ENCODE measurements at regions not wholly inside any gene's neighbourhood (a gene's known extent, or its start where the extent isn't known, plus 50 kb on each side); places are given as distances from the start of the nearest gene placed in this dataset.

GRCh38 chr5:158061451-158061850 lies 202.5 kb upstream of the CLINT1 start:
- DNase-seq (ENCODE audit: low read depth in 6 of 9, low spot score in 9 of 9) = no peak
- H3K4me3 ChIP-seq (ENCODE audit: low read length in 2 of 2) = no peak overlapping the region
- no peaks in the 10 kb centered on the region for H3K36me3 ChIP-seq (ENCODE audit: control insufficient read depth in 2 of 2, insufficient read depth in 2 of 2, low read length in 1 of 2)
- H3K27ac ChIP-seq (ENCODE audit: low read depth in 1 of 2, low read length in 1 of 2) = no peak overlapping the region
- no peaks in the 10 kb centered on the region for H3K9me3 ChIP-seq (ENCODE audit: control insufficient read depth in 2 of 2, insufficient read depth in 1 of 2, low read length in 1 of 2)
- H3K4me1 ChIP-seq (ENCODE audit: control insufficient read depth in 2 of 2, insufficient read depth in 2 of 2, low read length in 2 of 2) = peaks cover 0 to 4% of the 10 kb centered on the region in 2 donors
- WGBS = 94% methylated on average over 4 of the region's 4 CpGs
- no peaks in the 10 kb centered on the region for H3K27me3 ChIP-seq (ENCODE audit: control insufficient read depth in 2 of 2, insufficient read depth in 1 of 2, low read length in 1 of 2)

DNA sequence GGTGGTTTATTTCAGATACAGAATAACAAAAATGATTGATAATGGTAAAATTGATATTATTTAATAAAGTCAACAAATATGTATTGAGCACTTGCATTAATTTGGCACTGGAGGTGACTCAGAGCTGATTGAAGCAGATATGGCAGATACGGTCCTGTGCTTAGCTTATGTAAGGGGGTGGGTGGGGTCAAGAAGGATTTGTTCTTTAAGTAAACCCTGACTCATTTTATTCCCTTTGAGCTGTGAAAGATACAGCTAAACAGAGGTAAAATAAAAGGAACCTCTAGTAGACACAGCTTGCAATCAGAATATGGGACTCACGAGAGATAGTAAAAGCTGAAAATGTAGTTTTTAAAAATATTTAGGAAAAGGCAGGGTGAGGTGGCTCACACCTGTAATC lies 201.3 kb upstream of the CLINT1 start:
- no peaks in the 10 kb centered on the region for H3K27me3 ChIP-seq (ENCODE audit: control insufficient read depth in 2 of 2, insufficient read depth in 1 of 2, low read length in 1 of 2)
- DNase-seq (ENCODE audit: low read depth in 6 of 9, low spot score in 9 of 9) = no peak
- no peaks in the 10 kb centered on the region for H3K36me3 ChIP-seq (ENCODE audit: control insufficient read depth in 2 of 2, insufficient read depth in 2 of 2, low read length in 1 of 2)
- no peak overlapping the region for H3K27ac ChIP-seq (ENCODE audit: low read depth in 1 of 2, low read length in 1 of 2)
- WGBS = 96% methylated on average over 2 of the region's 2 CpGs
- peaks cover 0 to 6% of the 10 kb centered on the region in 2 donors for H3K4me1 ChIP-seq (ENCODE audit: control insufficient read depth in 2 of 2, insufficient read depth in 2 of 2, low read length in 2 of 2)
- H3K9me3 ChIP-seq (ENCODE audit: control insufficient read depth in 2 of 2, insufficient read depth in 1 of 2, low read length in 1 of 2) = no peaks in the 10 kb centered on the region
- no peak overlapping the region for H3K4me3 ChIP-seq (ENCODE audit: low read length in 2 of 2)

DNA sequence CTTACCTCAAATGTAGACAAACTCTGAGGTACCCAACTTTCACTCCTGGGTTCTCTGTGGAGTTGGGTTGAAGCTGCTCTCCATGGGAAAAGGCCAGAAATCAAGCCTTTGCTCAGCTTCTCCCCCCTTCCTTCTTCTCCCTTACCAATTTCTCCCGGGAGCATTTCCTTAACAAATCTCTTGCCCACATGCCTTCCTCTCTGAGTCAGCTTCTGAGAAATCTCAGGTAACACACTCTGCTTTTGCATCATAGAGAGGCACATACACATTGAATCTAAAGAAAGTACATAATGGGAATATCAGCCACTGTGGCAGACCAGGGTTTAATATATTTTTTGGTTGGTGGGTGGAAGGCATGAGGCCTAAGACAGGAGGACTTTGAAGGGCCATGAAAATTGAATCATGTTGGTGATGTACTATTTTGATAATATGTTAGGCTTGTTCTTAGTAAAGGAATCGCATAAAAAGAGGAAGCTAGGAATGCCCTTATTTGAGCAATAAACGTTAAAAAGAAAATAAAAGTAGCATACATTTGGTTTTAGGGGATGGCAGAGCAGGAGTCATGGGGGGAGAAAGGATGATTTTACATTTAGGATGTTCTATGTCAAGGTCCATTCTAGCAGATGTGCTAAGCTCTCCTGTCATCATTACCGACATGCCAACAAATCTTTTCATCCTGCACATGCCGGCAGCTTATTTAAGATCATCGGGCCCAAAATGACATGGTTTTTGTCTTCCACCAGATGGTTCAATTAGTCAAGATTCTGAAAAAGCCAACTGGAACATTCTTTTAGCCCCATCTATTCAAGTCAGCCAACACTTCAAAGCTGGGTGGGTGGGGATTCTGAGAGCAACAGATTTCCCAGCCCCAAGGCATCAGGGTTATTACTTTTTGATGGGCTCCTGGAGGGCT lies 199.5 kb upstream of the CLINT1 start:
- no peak for DNase-seq (ENCODE audit: low read depth in 6 of 9, low spot score in 9 of 9)
- 73% methylated on average over 6 of the region's 6 CpGs for WGBS
- H3K36me3 ChIP-seq (ENCODE audit: control insufficient read depth in 2 of 2, insufficient read depth in 2 of 2, low read length in 1 of 2) = no peaks in the 10 kb centered on the region

DNA sequence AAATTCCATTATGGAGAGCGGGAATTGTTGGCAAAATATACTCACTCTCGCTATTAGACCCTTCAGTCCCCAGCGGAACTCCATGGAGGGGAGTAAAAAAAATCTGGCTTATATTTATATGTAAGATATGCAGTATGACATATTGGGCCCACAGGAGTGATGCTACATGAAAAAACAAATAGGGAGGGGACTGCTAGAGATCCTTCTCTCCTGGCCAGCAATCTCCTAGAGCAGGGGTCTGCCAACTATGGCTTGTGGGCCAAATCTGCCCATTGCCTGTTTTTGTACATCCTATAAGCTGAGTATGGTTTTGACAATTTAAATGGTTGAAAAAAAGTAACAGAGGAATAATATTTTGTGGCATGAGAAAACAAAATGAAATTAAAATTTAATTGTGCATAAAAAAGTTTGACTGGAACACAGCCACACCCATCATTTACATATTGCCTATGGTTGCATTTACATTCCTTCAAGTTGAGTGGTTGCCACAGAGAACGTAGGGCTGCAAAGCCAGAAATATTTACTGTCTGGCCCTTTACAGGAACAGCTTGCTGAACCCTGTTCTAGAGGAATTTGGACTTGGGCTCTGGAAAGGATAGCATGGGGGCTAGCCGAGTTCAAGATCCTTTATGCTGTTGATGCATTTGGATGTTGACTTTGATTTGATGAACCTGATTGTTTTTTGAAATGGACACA lies 197.3 kb upstream of the CLINT1 start:
- Histone ChIP-seq H3K4me3 (ENCODE audit: low read length in 2 of 2) (no peak overlapping the region), H3K36me3 (ENCODE audit: control insufficient read depth in 2 of 2, insufficient read depth in 2 of 2, low read length in 1 of 2) (no peaks in the 10 kb centered on the region), H3K4me1 (ENCODE audit: control insufficient read depth in 2 of 2, insufficient read depth in 2 of 2, low read length in 2 of 2) (peaks cover 0 to 4% of the 10 kb centered on the region in 2 donors), H3K27me3 (ENCODE audit: control insufficient read depth in 2 of 2, insufficient read depth in 1 of 2, low read length in 1 of 2) (no peaks in the 10 kb centered on the region), H3K27ac (ENCODE audit: low read depth in 1 of 2, low read length in 1 of 2) (no peak overlapping the region), H3K9me3 (ENCODE audit: control insufficient read depth in 2 of 2, insufficient read depth in 1 of 2, low read length in 1 of 2) (no peaks in the 10 kb centered on the region)
- no peak for DNase-seq (ENCODE audit: low read depth in 6 of 9, low spot score in 9 of 9)
- 98% methylated on average over 5 of the region's 5 CpGs for WGBS

More for the DNA sequence above, 199.5 kb upstream of the CLINT1 start:
- H3K27ac ChIP-seq (ENCODE audit: low read depth in 1 of 2, low read length in 1 of 2) = no peak overlapping the region
- no peak overlapping the region for H3K4me3 ChIP-seq (ENCODE audit: low read length in 2 of 2)
- H3K9me3 ChIP-seq (ENCODE audit: control insufficient read depth in 2 of 2, insufficient read depth in 1 of 2, low read length in 1 of 2) = no peaks in the 10 kb centered on the region
- no peaks in the 10 kb centered on the region for H3K27me3 ChIP-seq (ENCODE audit: control insufficient read depth in 2 of 2, insufficient read depth in 1 of 2, low read length in 1 of 2)
- peaks cover 0 to 4% of the 10 kb centered on the region in 2 donors for H3K4me1 ChIP-seq (ENCODE audit: control insufficient read depth in 2 of 2, insufficient read depth in 2 of 2, low read length in 2 of 2)

- H3K9me3 ChIP-seq (ENCODE audit: control insufficient read depth in 2 of 2, insufficient read depth in 1 of 2, low read length in 1 of 2) = no peaks in the 10 kb centered on the region
- no peaks in the 10 kb centered on the region for H3K36me3 ChIP-seq (ENCODE audit: control insufficient read depth in 2 of 2, insufficient read depth in 2 of 2, low read length in 1 of 2)
- peaks cover 0 to 4% of the 10 kb centered on the region in 2 donors for H3K4me1 ChIP-seq (ENCODE audit: control insufficient read depth in 2 of 2, insufficient read depth in 2 of 2, low read length in 2 of 2)
- DNase-seq (ENCODE audit: low read depth in 6 of 9, low spot score in 9 of 9) = no peak
- WGBS = 25% methylated on average over 4 of the region's 4 CpGs
- no peaks in the 10 kb centered on the region for H3K27me3 ChIP-seq (ENCODE audit: control insufficient read depth in 2 of 2, insufficient read depth in 1 of 2, low read length in 1 of 2)
- no peak overlapping the region for H3K4me3 ChIP-seq (ENCODE audit: low read length in 2 of 2)
- H3K27ac ChIP-seq (ENCODE audit: low read depth in 1 of 2, low read length in 1 of 2) = no peak overlapping the region
Measured at GRCh38 chr5:158055111-158055501, 196.2 kb upstream of the CLINT1 start.

GRCh38 chr5:158054223-158055110 lies 195.5 kb upstream of the CLINT1 start:
- no peak for DNase-seq (ENCODE audit: low read depth in 6 of 9, low spot score in 9 of 9)
- Histone ChIP-seq H3K27me3 (ENCODE audit: control insufficient read depth in 2 of 2, insufficient read depth in 1 of 2, low read length in 1 of 2) (no peaks in the 10 kb centered on the region), H3K4me1 (ENCODE audit: control insufficient read depth in 2 of 2, insufficient read depth in 2 of 2, low read length in 2 of 2) (peaks cover 0 to 4% of the 10 kb centered on the region in 2 donors), H3K4me3 (ENCODE audit: low read length in 2 of 2) (no peak overlapping the region), H3K36me3 (ENCODE audit: control insufficient read depth in 2 of 2, insufficient read depth in 2 of 2, low read length in 1 of 2) (no peaks in the 10 kb centered on the region), H3K27ac (ENCODE audit: low read depth in 1 of 2, low read length in 1 of 2) (no peak overlapping the region), H3K9me3 (ENCODE audit: control insufficient read depth in 2 of 2, insufficient read depth in 1 of 2, low read length in 1 of 2) (no peaks in the 10 kb centered on the region)
- WGBS = 70% methylated on average over 9 of the region's 9 CpGs

DNA sequence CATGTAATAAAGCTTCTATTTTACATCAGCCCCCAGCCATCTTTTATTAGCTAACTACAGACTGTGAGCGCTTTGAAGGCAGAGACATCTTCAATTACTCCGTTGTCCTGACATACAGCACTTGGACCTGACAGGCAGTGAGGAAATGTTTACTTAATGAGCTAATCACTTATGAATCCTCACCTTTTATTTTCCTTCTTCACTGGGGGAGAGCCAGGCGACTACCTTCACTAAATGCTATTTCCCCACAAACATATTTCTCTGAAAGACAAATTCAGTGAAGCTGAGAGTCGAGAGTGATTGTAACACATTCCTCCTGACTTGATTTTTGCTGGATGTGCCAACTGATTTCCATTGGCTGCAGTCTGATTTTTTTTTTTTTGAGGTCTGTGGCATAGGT lies 192.1 kb upstream of the CLINT1 start:
- H3K36me3 ChIP-seq (ENCODE audit: control insufficient read depth in 2 of 2, insufficient read depth in 2 of 2, low read length in 1 of 2) = no peaks in the 10 kb centered on the region
- 93% methylated on average over 4 of the region's 4 CpGs for WGBS
- no peaks in the 10 kb centered on the region for H3K9me3 ChIP-seq (ENCODE audit: control insufficient read depth in 2 of 2, insufficient read depth in 1 of 2, low read length in 1 of 2)
- DNase-seq (ENCODE audit: low read depth in 6 of 9, low spot score in 9 of 9) = no peak
- H3K4me3 ChIP-seq (ENCODE audit: low read length in 2 of 2) = no peak overlapping the region
- H3K27ac ChIP-seq (ENCODE audit: low read depth in 1 of 2, low read length in 1 of 2) = no peak overlapping the region
- H3K27me3 ChIP-seq (ENCODE audit: control insufficient read depth in 2 of 2, insufficient read depth in 1 of 2, low read length in 1 of 2) = no peaks in the 10 kb centered on the region
- peaks cover 0 to 4% of the 10 kb centered on the region in 2 donors for H3K4me1 ChIP-seq (ENCODE audit: control insufficient read depth in 2 of 2, insufficient read depth in 2 of 2, low read length in 2 of 2)

- H3K27ac ChIP-seq (ENCODE audit: low read depth in 1 of 2, low read length in 1 of 2) = no peak overlapping the region
- H3K9me3 ChIP-seq (ENCODE audit: control insufficient read depth in 2 of 2, insufficient read depth in 1 of 2, low read length in 1 of 2) = no peaks in the 10 kb centered on the region
- H3K36me3 ChIP-seq (ENCODE audit: control insufficient read depth in 2 of 2, insufficient read depth in 2 of 2, low read length in 1 of 2) = no peaks in the 10 kb centered on the region
- WGBS = 84% methylated on average over 2 of the region's 2 CpGs
- no peak overlapping the region for H3K4me3 ChIP-seq (ENCODE audit: low read length in 2 of 2)
- no peaks in the 10 kb centered on the region for H3K27me3 ChIP-seq (ENCODE audit: control insufficient read depth in 2 of 2, insufficient read depth in 1 of 2, low read length in 1 of 2)
- no peak for DNase-seq (ENCODE audit: low read depth in 6 of 9, low spot score in 9 of 9)
- H3K4me1 ChIP-seq (ENCODE audit: control insufficient read depth in 2 of 2, insufficient read depth in 2 of 2, low read length in 2 of 2) = peaks cover 0 to 4% of the 10 kb centered on the region in 2 donors
Measured at GRCh38 chr5:158050421-158050820, 191.5 kb upstream of the CLINT1 start.
